NCI-H2029 treated with DMSO at 0.1 percent for 48 hours (cell line): ENCODE measurements at regions not wholly inside any gene's neighbourhood (a gene's known extent, or its start where the extent isn't known, plus 50 kb on each side); places are given as distances from the start of the nearest gene placed in this dataset.

ENCODE experiments used
- DNase-seq: peaks from one replicate; lab custom pipeline; 2025; lab: John Stamatoyannopoulos, UW

- no peak for DNase-seq
Measured at GRCh38 chr6:14641423-14642135, 524.0 kb downstream of the CD83 start.

- no peak for DNase-seq
Measured at GRCh38 chr6:14642136-14642505, 524.5 kb downstream of the CD83 start.

- DNase-seq = no peak
Measured at GRCh38 chr6:14642842-14643241, 525.3 kb downstream of the CD83 start.

- DNase-seq = no peak
Measured at GRCh38 chr6:14644381-14644780, 526.8 kb downstream of the CD83 start.

- DNase-seq = no peak
Measured at GRCh38 chr6:14645221-14645620, 527.6 kb downstream of the CD83 start.

- DNase-seq = no peak
Measured at GRCh38 chr6:14645841-14646240, 528.3 kb downstream of the CD83 start.

GRCh38 chr6:14646371-14646770, 528.8 kb downstream of the CD83 start:
- no peak for DNase-seq

- DNase-seq = no peak
Measured at GRCh38 chr6:14647357-14647756, 529.8 kb downstream of the CD83 start.

GRCh38 chr6:14652536-14652935, 535.0 kb downstream of the CD83 start:
- DNase-seq = no peak

- DNase-seq = no peak
Measured at GRCh38 chr6:14655201-14656061, 537.9 kb downstream of the CD83 start.

- DNase-seq = no peak
Measured at GRCh38 chr6:14656078-14656521, 538.5 kb downstream of the CD83 start.

GRCh38 chr6:14656649-14657048, 539.1 kb downstream of the CD83 start:
- no peak for DNase-seq

GRCh38 chr6:14658030-14658429, 540.5 kb downstream of the CD83 start:
- no peak for DNase-seq

- no peak for DNase-seq
Measured at GRCh38 chr6:14658886-14659561, 541.5 kb downstream of the CD83 start.

- DNase-seq = no peak
Measured at GRCh38 chr6:14659841-14660240, 542.3 kb downstream of the CD83 start.

GRCh38 chr6:14660806-14661579, 543.4 kb downstream of the CD83 start:
- DNase-seq = no peak

- DNase-seq = no peak
Measured at GRCh38 chr6:14661691-14662090, 544.1 kb downstream of the CD83 start.

GRCh38 chr6:14664112-14664601, 546.6 kb downstream of the CD83 start:
- DNase-seq = no peak

GRCh38 chr6:14664621-14665315, 547.2 kb downstream of the CD83 start:
- DNase-seq = no peak

- DNase-seq = no peak
Measured at GRCh38 chr6:14665827-14666724, 548.5 kb downstream of the CD83 start.
